Heart left ventricle (tissue), 16 donors: ENCODE measurements at regions not wholly inside any gene's neighbourhood (a gene's known extent, or its start where the extent isn't known, plus 50 kb on each side); places are given as distances from the start of the nearest gene placed in this dataset.

ENCODE experiments used
- ATAC-seq, 4 donors: fragments of 200-7000 bp; cut with Tn5 transposase; one replicate each; pipeline ENCODE4 v1.9.1; 2020 to 2022; ENCODE audit warnings: moderate library complexity in 4 of 4, mild to moderate bottlenecking in 3 of 4, moderate number of reproducible peaks in 1 of 4
- DNase-seq, 5 donors: peaks; one replicate each; pipeline ENCODE4 v3.0.0-alpha.2; 2020
- H3K27ac ChIP-seq, 12 donors: fragments of 200-600 bp; sonication (generic) in 4 of 12; one replicate each; pipeline versions ENCODE4 v1.5.0 to v1.8.0; 2016 to 2022; ENCODE audit warnings: mild to moderate bottlenecking in 2 of 12
- H3K27me3 ChIP-seq, 9 donors: fragments of 200-600 bp; sonication (generic) in 2 of 9; one replicate each; pipeline versions ENCODE4 v1.5.1 to v1.8.0; 2016 to 2022; ENCODE audit warnings: mild to moderate bottlenecking in 3 of 9
- H3K36me3 ChIP-seq, 9 donors: fragments of 200-600 bp; sonication (generic) in 2 of 9; one replicate each; pipeline versions ENCODE4 v1.5.0 to v1.8.0; 2018 to 2022; ENCODE audit warnings: mild to moderate bottlenecking in 2 of 9
- H3K4me1 ChIP-seq, 12 donors: fragments of 200-600 bp; sonication (generic) in 4 of 12; one replicate each; pipeline versions ENCODE4 v1.5.0 to v1.8.0; 2016 to 2022; ENCODE audit warnings: mild to moderate bottlenecking in 3 of 12
- H3K4me3 ChIP-seq, 12 donors: fragments of 200-600 bp; sonication (generic) in 4 of 12; one replicate each; pipeline versions ENCODE4 v1.5.0 to v1.8.0; 2017 to 2022; ENCODE audit warnings: mild to moderate bottlenecking in 9 of 12, moderate library complexity in 4 of 12
- H3K9me3 ChIP-seq, 12 donors: fragments of 200-600 bp; sonication (generic) in 4 of 12; one replicate each; pipeline versions ENCODE4 v1.5.0 to v1.8.0; 2016 to 2022; ENCODE audit warnings: mild to moderate bottlenecking in 1 of 12
- CTCF ChIP-seq, 12 donors: fragments of 200-600 bp; sonication (generic) in 4 of 12; IDR thresholded peaks; one replicate each; pipeline versions ENCODE4 v1.5.0 to v1.8.0; 2018 to 2022; ENCODE audit warnings: antibody characterized with exemption in 12 of 12, mild to moderate bottlenecking in 5 of 12
- POLR2A ChIP-seq, 2 donors: fragments of 450-650 bp; IDR thresholded peaks; one replicate each; pipeline ENCODE4 v1.6.1; 2017; ENCODE audit warnings: antibody characterized with exemption in 2 of 2, mild to moderate bottlenecking in 2 of 2, moderate library complexity in 2 of 2
- WGBS, 4 donors: extraction: QIAGEN DNeasy Blood & Tissue Kit in 2 of 4; methylation state at CpG; one replicate each; pipeline versions ENCODE4 v1.1.5 to v1.1.7; 2013 to 2018; 5-methylcytosine and 5-hydroxymethylcytosine counted together
- intact Hi-C, 10 donors: fragments of 100-400 bp; cut with DNase I; formaldehyde crosslinking; loops; one replicate each; pipeline versions ENCODE4 v1.11.1 to v1.14.2; 2022
- donor health status: ischemic (EF 13 %, LVEDD 7.1; RV severe dilation, severe dysfunction).
- donor health status: healthy with polysubstance abuse.
- donor health status: DM: no; HTN: yes; CAD: no.
- donor health status: DM: no; HTN: no; CAD: no.
- donor health status: ischemic (EF 25% LVEDD 6.9; RV normal size, moderate dysfunction).
- donor health status: ischemic (EF 25% LVEDD 5.7; RV mildly dilated, moderate dysfunction).
- donor health status: healthy.
- donor health status: DM: yes; HTN: yes; CAD: no.
- donor health status: ischemic (EF 35%, LVEDD 5.7; RV mildly dilated, moderate dysfunction).
- donor health status: nonischemic (EF 11% LVEDD 7.7; RV severe dilation, severe dysfunction).
- donor health status: DM: yes; HTN: yes; CAD: no.
- donor health status: PGD.
- donor health status: ischemic (EF 29% LVEDD 5.4; RV normal size, mild dysfunction).
- donor health status: nonischemic (EF 23%, LVEDD 6.1; RV moderate dilation, normal function).

GRCh38 chr11:109902764-109903433 lies 190.3 kb upstream of the ZC3H12C start:
- peaks cover 0 to 15% (median 7%) of the 10 kb centered on the region in 12 donors for H3K9me3 ChIP-seq
- ATAC-seq: no peak

DNA sequence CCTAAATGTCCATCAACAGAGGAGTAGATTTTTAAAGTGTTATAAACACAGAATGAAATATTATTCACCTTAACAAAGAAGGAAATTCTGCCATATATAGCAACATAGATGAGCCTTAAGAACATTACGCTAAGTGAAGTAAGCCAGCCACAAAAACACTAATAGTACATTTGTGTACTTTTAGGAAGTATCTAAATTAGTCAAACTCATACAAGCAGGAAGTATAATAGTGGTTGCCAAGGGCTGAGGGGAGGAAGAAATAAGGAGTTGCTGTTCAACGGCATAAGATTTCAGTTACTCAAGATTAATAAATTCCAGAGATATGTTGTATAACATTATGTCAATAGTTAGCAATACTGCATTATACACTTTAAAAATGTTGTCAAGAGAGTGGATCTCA lies 181.7 kb upstream of the ZC3H12C start:
- DNase-seq (no peak), ATAC-seq (no peak)
- Histone ChIP-seq H3K9me3 (peaks cover 0 to 4% (median 0%) of the 10 kb centered on the region in 12 donors), H3K4me1 (peaks cover 0 to 3% (median 0%) of the 10 kb centered on the region in 12 donors), H3K27ac (no peak overlapping the region), H3K27me3 (no peaks in the 10 kb centered on the region), H3K36me3 (no peaks in the 10 kb centered on the region), H3K4me3 (no peak overlapping the region)
- 37 to 50% (median 46%) methylated on average over 2 of the region's 2 CpGs for WGBS, 4 donors
- intact Hi-C loops: no loop called here
- TF ChIP-seq CTCF (IDR thresholded peaks at IDR 0.05) (no peak), POLR2A (IDR thresholded peaks at IDR 0.05) (no peak)

More at GRCh38 chr11:109902764-109903433, 190.3 kb upstream of the ZC3H12C start:
- TF ChIP-seq CTCF (IDR thresholded peaks at IDR 0.05) (no peak), POLR2A (IDR thresholded peaks at IDR 0.05) (no peak)
- no peaks in the 10 kb centered on the region for H3K4me1 ChIP-seq
- H3K27me3 ChIP-seq: no peaks in the 10 kb centered on the region
- H3K36me3 ChIP-seq: no peaks in the 10 kb centered on the region
- WGBS, 4 donors: 71 to 79% (median 74%) methylated on average over 5 of the region's 5 CpGs
- H3K27ac ChIP-seq: no peak overlapping the region
- no peak for DNase-seq
- no peak overlapping the region for H3K4me3 ChIP-seq
- intact Hi-C loops: no loop called here

- 86 to 88% (median 88%) methylated on average over 4 of the region's 4 CpGs for WGBS, 4 donors
- intact Hi-C loops: no loop called here
- DNase-seq (no peak), ATAC-seq (no peak)
- no peaks in the 10 kb centered on the region for H3K36me3 ChIP-seq
- no peak for TF ChIP-seq POLR2A (IDR thresholded peaks at IDR 0.05)
- no peak for TF ChIP-seq CTCF (IDR thresholded peaks at IDR 0.05)
- peaks cover 0 to 4% (median 0%) of the 10 kb centered on the region in 12 donors for H3K9me3 ChIP-seq
- no peak overlapping the region for H3K4me3 ChIP-seq
- no peak overlapping the region for H3K27ac ChIP-seq
- peaks cover 0 to 3% (median 0%) of the 10 kb centered on the region in 12 donors for H3K4me1 ChIP-seq
- H3K27me3 ChIP-seq: no peaks in the 10 kb centered on the region
These were observed 179.2 kb upstream of the ZC3H12C start for GRCh38 chr11:109914038-109914437.

GRCh38 chr11:109914809-109915653 lies 178.2 kb upstream of the ZC3H12C start:
- no peak for TF ChIP-seq POLR2A (IDR thresholded peaks at IDR 0.05)
- TF ChIP-seq CTCF (IDR thresholded peaks at IDR 0.05): no peak
- no peaks in the 10 kb centered on the region for H3K36me3 ChIP-seq
- DNase-seq: no peak
- H3K4me3 ChIP-seq: no peak overlapping the region
- no peaks in the 10 kb centered on the region for H3K27me3 ChIP-seq
- peaks cover 0 to 10% (median 0%) of the 10 kb centered on the region in 12 donors for H3K9me3 ChIP-seq
- 56 to 63% (median 62%) methylated on average over 5 of the region's 5 CpGs for WGBS, 4 donors
- no peak for ATAC-seq
- intact Hi-C loops: no loop called here
- H3K27ac ChIP-seq: no peak overlapping the region
- peaks cover 0 to 3% (median 0%) of the 10 kb centered on the region in 12 donors for H3K4me1 ChIP-seq
